GM19023 (cell line): ENCODE measurements at regions not wholly inside any gene's neighbourhood (a gene's known extent, or its start where the extent isn't known, plus 50 kb on each side); places are given as distances from the start of the nearest gene placed in this dataset.

ENCODE experiments used
- ATAC-seq: cut with Tn5 transposase; IDR thresholded peaks from one replicate; pipeline ENCODE4 v1.9.1; 2021; ENCODE audit warnings: mild to moderate bottlenecking, moderate library complexity; ENCODE audit not compliant: unreplicated experiment

DNA sequence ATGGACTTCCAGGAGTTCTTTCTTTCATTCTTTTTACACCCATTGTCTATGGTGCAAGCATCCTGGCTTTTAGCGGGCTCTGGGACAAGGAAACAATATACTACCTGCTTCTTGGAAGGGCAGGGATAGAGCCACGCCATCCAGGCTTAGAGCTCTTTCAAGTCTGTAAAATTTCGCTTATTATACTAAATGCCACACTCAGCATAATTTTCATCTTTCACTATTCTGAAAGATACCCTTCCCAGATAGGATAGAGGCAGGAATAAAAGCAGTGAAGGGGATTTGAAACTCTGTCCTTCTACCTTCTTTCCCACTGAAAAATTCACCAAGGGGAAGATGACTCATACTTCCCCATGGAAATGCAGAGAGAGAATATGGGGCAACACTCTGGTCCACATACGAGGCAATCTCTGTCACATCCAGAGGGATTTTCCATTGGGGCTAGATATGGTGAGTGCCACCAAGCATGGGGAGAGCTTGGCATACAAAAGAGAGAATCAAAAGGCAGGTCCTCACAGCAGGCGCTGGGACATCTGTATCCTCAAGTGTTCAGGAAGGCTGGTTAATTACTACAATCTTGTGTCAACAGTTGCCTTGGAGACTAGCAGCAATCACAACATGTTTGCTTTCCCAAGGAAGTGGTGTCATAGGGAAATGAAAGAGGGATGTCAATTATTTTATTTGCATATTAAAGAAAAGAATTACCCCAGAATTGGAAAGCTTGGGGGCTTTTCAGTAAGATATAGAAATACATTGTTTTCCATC lies 127.6 kb downstream of the TDRD15 start:
- ATAC-seq: no peak

DNA sequence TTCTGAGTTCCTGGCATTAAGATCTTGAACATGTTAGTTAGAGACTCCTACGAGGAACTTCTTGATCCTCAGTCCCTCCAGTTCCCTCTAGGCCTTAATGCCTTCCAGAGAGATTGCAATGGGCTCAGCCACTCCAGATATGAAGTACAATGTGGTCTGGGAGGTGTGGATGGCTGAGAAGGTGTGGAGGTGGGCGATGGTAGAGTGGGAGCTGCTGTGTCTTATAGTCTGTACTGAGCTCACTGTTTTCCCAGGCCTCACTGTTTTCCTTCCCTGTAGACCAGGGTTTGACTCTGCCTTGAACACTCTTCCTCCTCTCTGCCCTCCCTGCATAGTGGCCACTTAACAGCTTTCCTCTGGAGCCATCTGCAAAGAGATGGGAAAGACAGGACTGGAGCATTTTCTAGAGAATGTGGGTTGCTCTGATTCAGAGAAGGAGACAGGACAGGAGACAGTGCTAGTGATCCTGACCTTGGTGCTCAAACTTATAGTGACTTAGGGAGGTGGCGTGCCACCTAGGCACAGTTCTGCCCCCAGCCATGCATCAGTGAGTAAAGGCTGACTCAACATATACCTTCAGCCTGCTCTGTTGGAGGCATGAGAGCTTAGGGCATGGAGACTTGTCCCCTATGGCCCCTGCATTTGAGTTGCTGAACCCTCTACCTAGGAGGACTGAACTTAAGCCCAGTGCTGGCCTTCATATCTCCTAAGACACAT lies 129.7 kb downstream of the TDRD15 start:
- ATAC-seq: no peak

DNA sequence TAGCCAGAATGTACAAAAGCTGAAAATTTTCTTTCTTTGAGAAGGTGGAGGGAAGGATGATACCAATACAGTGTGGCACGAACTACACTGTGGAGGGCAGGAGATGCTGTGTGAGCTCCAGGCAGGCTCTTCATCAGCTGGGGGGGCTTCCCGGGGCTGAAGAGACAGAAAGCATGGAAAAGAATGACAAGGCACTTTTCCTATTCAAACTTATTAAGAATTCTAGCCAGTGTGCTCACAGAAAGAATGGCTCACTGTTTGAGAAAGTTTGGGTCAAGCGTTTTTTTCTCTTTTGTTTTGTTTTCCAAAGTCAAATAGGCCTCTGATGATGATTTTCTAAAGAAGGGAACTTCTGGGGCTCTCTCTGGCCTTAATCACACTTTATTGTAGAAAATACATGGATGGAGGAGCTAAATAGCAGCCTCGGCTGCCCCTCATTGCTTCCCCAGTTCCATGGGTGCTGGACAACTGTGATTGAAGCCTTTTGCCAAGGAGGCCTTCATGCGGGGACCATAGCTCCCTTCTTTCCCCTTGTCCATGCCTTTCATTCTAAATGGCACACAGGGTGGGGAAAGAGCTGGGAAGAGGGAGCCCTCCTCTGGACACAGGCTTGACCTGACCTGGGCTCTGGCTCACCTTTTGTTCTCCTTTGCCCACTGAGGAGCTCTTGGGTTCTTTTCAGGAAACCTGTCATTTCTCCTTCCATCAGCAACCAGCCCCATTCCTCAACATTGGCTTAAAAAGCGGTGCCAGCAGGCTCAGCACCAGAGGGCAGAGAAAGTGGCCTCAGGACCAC lies 130.6 kb downstream of the TDRD15 start:
- ATAC-seq: no peak

DNA sequence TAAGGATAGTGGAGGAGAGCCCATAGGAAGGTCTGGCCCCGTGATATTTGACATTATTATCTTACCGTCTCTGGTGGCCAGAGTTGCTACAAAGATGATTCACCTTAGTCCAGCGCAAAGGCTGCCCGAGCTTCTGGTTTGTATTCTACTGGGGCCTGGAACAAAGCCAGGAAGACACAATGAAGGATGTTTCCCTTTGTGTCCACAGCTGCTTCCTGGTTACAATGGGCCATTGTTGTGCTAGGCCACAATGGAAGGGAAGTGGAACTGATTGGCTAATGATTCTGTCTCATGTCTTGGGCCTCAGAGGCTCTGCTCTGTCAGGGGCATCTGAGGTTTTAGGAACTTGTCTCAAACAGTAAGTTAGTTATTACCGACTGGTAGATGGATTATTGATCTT lies 132.2 kb downstream of the TDRD15 start:
- ATAC-seq: peak; percentile 91

DNA sequence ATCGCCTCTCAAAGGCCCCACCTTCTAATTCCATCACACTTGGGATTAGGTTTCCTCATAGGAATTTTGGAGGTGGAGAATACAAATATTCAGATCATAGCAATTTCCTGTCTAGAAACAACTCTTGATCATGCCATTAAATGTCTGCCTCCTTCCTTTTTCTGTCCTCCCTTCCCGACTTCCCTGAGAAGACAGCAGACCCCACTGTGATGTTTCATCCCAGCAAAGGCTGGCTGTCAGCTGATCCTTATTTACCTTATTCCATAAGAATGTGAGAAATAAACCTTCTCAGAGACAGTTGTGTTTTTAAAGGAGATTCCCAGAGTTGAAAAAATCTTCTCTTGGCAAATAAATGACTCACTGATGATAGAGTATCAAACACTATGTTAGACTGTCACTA lies 133.9 kb downstream of the TDRD15 start:
- no peak for ATAC-seq

DNA sequence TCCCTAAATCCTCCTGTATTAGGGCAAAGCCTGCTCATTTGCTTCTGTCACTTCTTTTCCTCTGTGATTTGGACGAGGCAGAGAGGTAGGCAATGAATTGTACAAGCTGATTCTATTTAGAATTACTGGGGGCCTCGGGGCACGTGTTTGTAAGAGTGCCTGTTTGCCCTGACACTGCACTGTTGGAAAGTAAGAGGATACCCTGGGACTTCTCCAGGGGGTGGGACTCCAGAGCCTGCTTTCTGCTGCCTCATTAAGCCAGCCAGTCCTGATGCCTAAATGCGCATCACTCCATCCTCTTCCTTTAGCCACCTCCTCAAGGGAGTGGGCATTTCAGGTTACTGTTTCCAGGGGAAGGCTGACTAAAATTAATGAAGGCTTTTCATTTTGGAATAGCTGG lies 134.3 kb downstream of the TDRD15 start:
- no peak for ATAC-seq

DNA sequence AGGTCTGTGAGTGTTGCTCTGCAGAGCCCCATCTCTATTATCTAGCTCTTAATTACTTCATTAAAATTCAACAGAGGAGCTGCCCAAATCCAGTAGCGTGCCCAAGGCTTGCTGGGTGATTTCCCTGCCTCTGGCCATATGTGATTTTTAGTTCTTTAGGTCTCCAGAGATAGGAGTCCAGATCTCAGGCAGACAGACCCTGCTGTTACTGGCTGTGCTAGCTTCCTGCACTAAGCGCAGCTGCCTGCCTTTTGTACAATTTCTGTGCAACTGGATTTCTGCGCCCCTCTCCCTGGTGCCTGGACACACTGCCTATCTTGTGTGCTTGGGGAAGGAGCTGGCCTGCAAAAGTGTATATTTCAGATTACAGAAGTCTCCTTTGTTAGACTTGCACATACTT lies 136.5 kb downstream of the TDRD15 start:
- no peak for ATAC-seq

DNA sequence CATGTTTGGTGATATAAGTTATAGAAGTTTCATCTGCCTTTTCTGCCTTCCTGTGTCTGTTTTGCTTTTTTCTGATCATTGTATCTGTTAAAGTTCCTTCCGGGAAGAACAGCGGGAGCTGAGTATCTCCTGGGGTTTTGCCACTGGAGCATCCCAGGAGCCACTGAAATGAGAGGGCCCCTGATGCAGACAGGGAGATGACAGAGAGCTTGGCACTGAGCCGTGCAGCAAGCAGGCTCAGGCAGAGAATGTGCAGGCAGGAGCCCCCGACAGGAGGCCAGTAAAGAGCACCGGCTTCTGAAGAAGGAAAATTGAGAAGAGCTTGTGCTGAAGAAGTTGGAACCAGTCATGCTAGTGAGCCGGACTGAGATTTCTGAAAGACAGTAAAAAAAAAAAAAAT lies 137.8 kb downstream of the TDRD15 start:
- no peak for ATAC-seq

DNA sequence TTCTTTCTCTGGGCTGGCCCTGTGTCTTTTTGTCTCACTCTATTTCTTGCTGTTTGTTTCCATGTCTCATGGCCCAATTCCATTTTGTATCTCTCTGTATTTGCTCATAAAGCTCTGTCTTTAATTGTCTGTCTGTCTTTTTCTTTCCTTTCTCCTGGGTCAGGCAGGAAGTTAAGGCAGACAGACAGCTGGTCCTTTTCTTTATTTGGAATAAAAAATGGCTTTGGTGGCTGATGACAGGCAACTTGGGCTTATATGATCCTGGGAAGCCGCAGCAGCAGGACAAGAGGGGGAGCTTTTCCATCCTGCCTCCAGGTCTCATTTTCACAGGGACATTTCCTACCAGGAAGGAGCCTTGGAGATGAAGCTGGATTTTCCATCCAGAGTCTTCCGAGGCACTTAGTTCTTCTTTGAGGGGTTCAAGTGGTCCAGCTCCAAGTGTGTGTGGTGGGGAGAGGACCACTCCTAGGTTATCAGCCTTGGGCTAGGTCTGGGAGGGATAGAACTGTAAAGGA lies 138.7 kb downstream of the TDRD15 start:
- no peak for ATAC-seq

DNA sequence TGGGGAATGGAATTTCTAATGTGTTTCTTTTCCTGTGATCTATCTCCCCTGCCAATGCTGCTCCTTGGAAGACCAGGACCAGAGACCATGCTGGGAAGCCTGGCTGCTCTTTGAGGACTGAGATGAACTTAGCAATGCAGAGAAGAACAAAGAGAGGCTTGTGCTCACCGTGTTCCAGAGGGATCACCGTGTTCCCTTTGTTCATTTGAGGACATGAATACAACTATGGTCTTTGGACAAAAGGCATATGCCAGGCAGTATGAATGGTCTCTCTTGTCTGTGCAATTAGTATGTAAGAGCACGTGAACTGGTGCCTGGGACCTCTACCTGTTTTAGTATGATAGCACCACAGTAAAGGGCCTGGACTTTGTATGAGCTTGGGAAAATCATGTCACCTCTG lies 139.9 kb downstream of the TDRD15 start:
- ATAC-seq: no peak

DNA sequence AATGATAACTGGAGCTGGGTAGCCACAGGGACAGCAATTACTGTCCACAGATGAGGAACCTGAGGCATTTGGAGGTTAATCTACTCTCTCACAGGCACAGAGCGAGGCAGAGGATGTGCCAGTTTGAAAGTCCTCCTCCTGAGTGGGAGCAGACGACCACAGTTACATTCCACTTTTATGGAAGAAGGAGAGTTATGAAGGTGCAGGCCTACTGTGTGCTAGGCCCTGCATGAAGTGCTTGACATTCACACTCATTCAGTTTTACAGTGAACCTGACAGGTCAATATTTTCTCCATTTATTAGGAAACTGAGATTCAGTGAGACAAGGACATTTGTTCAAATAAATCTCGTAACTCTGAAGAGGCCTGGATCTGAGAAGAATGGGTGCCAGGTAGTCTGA lies 142.0 kb downstream of the TDRD15 start:
- ATAC-seq: no peak

DNA sequence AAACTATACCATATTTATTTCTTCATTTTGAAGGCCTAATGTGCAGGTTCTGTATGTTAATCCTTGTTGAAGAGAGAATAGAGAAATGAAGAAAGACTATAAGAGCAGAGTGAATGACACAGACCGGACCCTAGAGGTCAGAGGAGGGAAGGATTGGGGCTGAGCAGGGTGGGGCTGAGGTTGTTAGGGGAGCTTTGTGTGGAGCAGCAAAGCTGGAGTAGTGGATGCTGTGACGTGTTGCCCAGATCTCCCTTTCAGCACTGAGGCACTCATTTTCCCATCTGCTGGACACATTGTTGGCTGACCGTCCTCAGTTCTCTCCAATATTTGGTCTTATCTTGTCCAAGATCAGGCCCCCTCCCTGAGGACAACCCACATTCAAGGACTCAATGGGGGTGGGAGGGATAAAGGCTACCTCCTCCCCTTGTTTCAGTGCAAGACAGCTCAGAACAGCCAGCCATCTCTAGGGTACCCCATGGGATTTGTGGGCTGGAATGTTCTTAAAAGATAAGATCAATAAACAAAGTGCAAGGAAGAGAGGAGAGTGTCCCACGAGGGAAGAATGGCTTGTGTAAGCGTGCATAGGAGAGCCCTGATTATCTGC lies 143.6 kb downstream of the TDRD15 start:
- ATAC-seq: no peak

DNA sequence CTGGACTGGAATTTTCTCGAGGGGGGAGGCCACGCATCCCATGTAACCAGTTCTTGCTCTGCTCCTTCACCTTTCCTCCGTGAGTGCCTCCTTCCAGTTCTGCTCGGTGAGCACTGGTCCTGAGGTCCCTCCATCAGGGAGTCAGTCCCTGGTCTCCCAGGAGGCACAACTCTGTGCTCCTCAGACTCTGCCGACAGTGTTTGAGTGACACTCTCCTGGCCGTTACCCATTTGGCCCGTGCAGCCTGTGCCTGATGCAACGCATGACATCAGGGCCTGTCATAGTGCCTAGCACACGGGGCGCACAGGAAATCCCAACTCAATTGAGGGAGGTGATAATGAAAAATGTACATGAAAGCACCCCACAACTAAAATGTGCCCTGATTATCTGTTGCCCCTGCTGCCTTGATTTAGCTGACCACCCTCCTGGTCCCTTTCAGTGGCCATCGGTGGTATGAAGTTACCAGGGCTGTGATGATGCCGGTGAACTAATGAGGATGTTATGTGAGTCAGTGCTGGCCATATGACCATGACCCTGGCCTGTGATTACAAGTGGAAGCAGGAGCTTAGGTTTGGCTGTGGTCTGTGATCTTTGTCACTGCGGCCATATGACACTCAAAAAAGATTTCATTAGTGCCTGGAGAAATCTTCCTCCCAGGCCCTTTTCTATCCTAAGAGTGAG lies 144.6 kb downstream of the TDRD15 start:
- no peak for ATAC-seq

DNA sequence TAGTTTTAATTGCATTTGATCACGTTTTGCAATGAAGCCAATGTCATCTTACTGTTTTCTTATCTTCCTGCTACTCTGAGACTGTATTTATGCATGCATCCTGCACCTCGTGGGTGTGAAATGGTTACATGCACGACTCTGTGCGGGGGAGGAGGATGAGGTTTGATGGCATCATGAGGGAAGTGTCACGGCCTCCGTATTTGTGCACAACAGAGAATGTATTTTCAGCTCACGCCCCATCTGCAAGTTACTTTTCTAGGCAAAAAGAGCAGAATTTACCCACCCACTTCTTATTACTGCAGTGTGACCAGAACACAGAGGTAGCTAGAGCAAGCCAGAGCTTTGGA lies 145.1 kb downstream of the TDRD15 start:
- ATAC-seq: peak; percentile 61

DNA sequence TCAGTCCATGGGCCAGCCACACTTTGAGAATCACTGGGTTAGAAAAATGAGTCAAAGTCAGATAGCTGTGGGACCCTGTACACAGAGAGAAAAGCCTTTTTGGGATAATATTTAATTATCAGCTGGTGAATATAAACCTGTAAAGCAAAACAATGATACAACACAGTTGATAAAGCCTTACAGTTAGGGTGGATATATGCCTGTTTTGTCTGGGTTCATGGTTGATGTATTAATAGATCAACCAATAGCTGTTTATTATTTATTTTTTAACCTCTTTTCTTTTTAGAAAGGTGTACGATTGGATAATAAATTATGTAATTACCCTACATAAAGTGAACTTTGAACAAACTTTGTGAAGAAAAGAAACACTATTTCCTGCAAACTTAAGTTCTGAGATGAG lies 145.6 kb downstream of the TDRD15 start:
- no peak for ATAC-seq

DNA sequence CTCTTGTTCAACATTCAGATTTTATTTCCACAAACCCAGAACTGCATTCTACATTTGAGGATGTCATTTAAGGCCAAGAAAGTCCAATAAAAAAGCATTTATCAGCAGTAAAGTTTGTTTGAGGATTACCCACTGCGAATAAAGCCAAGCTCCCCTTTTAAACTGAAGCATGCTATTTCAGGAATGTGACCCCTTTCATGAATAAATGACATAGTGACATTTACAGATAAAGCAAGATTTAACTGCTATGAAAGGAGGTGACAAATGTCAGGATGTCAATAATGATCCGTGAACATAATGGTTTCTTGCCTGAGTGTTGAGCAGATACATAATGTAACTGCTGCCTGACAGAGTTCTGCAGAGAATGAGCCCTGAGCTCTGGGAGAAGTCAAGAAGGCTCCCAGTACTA lies 146.3 kb downstream of the TDRD15 start:
- ATAC-seq: no peak

DNA sequence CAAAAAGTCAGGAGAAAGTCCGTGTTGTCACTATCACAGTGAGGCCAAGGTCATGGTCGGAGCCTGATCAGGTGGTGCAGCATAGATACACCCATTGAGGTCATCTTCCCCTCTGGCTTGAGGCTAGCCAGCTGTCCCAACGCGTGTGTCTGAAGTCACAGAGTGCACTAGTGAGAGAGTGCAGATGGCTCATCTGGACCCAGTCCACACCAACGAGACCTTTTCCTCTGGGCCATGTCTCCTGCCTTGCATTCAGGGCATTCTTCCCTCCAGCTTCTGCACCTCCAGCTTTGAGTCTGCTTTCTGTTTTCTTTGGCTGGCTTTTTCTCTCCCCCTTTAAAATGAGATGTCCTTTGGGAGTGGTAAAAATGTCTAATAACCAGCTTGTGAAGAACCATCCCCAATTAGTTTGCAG lies 146.9 kb downstream of the TDRD15 start:
- ATAC-seq: no peak

DNA sequence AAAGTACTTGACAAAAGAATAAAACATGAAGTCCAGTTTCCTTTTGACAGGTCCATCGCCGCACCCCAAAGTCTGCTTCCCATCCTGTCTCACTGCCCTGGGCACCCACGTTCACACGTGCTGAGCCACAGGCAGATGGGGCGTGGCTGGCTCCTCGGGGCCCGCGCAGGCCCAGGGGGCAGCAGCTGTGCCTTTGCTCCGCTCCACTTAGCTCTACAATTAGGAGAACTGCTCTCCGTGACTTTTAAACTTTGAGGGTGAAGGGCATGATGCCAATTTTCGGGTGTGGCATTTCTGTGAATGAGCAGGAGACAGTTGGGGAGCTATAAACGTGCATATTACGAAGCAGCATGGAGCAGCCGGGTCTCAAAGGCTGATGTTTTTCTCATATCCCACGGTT lies 152.4 kb downstream of the TDRD15 start:
- no peak for ATAC-seq

DNA sequence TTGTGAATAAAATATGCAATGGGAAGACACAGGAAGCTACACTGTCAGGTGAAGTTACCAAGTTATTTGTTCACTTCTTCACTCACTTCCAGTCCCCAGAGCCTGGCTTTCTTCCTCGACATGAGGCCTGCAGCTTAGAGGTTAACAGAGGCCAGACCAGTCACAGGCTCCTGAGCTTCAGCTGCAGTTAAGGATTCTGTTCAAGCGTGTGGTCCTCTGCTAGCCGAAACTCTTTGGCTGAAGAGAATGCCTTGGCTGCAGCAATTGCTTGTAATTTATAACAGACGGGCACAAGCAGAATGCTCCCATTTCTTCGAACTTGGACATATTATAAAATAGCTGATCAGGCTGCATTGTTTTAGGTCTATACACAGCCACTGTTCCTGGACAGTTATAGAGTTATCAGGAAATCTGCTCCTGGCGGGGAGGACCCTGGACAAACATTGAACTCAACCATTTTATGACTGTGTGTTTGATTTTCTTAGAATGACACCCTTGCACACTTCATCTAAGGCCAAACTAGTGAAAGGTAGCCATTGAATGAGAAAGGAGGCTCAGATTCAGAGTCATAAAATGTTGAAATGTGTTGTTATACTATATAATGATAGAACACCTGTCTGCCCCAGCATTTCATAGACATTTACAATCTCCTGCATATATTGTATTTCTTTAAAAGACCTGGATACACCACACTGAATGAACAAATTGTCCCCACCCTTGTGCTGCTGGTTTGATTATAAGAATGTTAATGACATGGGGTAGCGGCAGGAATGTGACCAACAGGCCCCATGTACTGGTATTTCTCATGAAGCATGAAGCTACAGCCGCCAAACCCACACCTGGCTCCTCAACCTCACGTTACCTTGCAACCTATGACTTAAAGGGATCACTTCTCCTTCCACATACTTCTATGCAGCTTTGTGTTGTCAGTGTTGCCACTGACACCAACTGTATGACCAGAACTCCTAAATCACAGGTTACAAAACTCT lies 153.6 kb downstream of the TDRD15 start:
- no peak for ATAC-seq

DNA sequence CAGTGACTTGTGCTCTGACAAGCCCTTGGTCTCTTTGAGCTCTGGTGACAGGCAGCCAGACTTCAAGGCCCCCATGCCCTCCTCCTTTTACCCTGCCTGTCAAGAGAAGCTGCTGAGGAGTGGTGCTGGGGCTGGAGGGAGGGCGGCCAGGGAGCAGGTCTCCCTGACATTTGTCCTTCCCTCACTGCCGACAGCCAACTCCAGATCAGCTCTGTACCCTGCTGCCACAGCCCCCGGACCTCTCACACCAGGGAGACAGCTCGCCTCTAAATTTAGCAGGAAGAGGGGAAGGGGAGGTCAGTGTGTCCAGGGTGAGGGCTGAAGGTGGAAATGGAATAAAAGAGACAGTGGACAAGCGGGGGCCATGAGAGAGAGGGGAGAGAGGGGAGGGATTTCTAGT lies 155.8 kb downstream of the TDRD15 start:
- ATAC-seq: no peak
